Thymus (tissue), 11 donors: ENCODE measurements at regions not wholly inside any gene's neighbourhood (a gene's known extent, or its start where the extent isn't known, plus 50 kb on each side); places are given as distances from the start of the nearest gene placed in this dataset.
"Not testable (repeated sequence)": the region's sequence is repeated elsewhere in the genome, so short reads cannot be mapped to it uniquely, and the experiment has no call there.

Experiments used
- DNase-seq, 9 donors: peaks; one replicate each; pipeline ENCODE4 v3.0.0-alpha.2; 2013; ENCODE audit warnings: low spot score in 9 of 9, low read depth in 6 of 9, missing footprints in 1 of 9
- H3K27ac ChIP-seq, 2 donors: one replicate each; pipeline ENCODE4 v1.5.1; 2013; ENCODE audit warnings: control low read depth in 1 of 2, low read depth in 1 of 2, low read length in 1 of 2, mild to moderate bottlenecking in 1 of 2, moderate library complexity in 1 of 2
- H3K27me3 ChIP-seq, 2 donors: one replicate each; pipeline ENCODE4 v1.5.1; 2013; ENCODE audit warnings: low read length in 1 of 2; ENCODE audit not compliant: control insufficient read depth in 2 of 2, insufficient read depth in 1 of 2
- H3K36me3 ChIP-seq, 2 donors: one replicate each; pipeline ENCODE4 v1.5.1; 2013; ENCODE audit warnings: low read length in 1 of 2, mild to moderate bottlenecking in 1 of 2, moderate library complexity in 1 of 2; ENCODE audit not compliant: control insufficient read depth in 2 of 2, insufficient read depth in 2 of 2
- H3K4me1 ChIP-seq, 2 donors: one replicate each; pipeline ENCODE4 v1.5.1; 2013; ENCODE audit warnings: low read length in 2 of 2; ENCODE audit not compliant: control insufficient read depth in 2 of 2, insufficient read depth in 2 of 2
- H3K4me3 ChIP-seq, 2 donors: one replicate each; pipeline ENCODE4 v1.5.1; 2013; ENCODE audit warnings: low read length in 2 of 2, control low read depth in 1 of 2, mild to moderate bottlenecking in 1 of 2
- H3K9me3 ChIP-seq, 2 donors: one replicate each; pipeline ENCODE4 v1.5.1; 2013; ENCODE audit warnings: low read length in 1 of 2, mild to moderate bottlenecking in 1 of 2; ENCODE audit not compliant: control insufficient read depth in 2 of 2, insufficient read depth in 1 of 2
- WGBS: extraction: QIAGEN DNeasy Blood & Tissue Kit; methylation state at CpG from one replicate; pipeline ENCODE4 v1.1.7; 2013; 5-methylcytosine and 5-hydroxymethylcytosine counted together
- donor health status: healthy.

GRCh38 chr9:13032585-13032984 lies 246.9 kb downstream of the MPDZ start:
- Histone ChIP-seq H3K4me1 (no peaks in the 10 kb centered on the region), H3K27me3 (no peaks in the 10 kb centered on the region), H3K27ac (no peak overlapping the region), H3K36me3 (no peaks in the 10 kb centered on the region), H3K9me3 (no peaks in the 10 kb centered on the region), H3K4me3 (no peak overlapping the region)
- DNase-seq, result no peak
- WGBS, result 97% methylated on average over 8 of the region's 8 CpGs

DNA sequence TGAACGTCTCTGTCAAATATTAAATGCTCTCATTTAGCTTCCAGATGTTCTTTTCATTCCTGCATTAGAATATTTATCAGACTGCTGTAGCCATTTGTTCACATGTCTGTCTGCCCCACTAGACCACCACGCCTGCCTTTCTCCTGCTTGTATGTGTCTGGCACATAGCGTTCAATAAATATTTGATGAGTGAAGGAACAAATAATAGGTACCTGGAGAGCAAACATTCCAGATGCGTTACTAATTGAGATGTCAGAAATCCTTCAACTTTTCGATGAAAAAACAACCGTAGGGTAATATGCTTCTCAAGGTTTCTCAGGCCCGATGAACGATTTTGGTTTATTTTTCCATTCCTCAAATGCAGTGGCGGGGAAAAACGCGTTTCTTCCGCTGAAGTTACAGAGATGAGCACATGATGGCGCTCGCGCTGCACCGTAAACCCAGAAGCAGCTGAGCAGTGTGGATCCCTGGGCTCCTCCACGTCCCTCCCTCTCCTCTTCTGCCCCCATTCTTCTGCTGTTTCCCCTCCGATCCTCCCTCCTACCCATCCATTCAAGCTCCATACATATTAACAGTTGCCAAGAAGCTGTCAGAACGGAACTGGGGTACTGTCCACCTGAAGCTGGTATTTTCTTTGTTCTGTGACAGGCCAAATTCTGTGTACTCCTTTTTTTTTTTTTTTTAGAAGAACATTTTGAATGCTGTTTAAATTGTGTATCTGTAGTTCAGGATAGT lies 245.4 kb downstream of the MPDZ start:
- H3K9me3 ChIP-seq, result no peaks in the 10 kb centered on the region
- WGBS, result 19% methylated on average over 19 of the region's 19 CpGs
- H3K4me1 ChIP-seq, result no peaks in the 10 kb centered on the region
- H3K36me3 ChIP-seq, result no peaks in the 10 kb centered on the region
- no peak overlapping the region for H3K4me3 ChIP-seq
- H3K27me3 ChIP-seq, result no peaks in the 10 kb centered on the region
- peak in 4 of 9 donors; percentile 0 to 29 (median 12) for DNase-seq
- no peak overlapping the region for H3K27ac ChIP-seq

DNA sequence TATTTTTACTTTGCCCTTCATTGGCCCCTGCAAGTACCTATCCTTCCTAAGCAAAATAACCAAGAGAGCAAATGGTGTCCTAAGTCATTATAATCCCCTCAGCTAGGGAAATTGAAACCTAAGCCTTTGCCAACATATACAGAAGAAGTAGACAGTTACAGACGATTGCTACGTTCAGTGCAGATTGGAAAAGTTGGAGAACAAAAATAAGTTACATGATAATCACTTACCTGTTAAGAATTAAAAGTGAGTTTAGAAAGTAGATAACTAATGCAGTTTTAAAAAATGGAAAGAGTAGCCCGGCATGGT lies 244.8 kb downstream of the MPDZ start:
- Histone ChIP-seq H3K36me3 (no peaks in the 10 kb centered on the region), H3K4me3 (no peak overlapping the region), H3K27ac (no peak overlapping the region), H3K9me3 (no peaks in the 10 kb centered on the region), H3K27me3 (no peaks in the 10 kb centered on the region), H3K4me1 (no peaks in the 10 kb centered on the region)
- 75% methylated on average over 3 of the region's 3 CpGs for WGBS
- no peak for DNase-seq

DNA sequence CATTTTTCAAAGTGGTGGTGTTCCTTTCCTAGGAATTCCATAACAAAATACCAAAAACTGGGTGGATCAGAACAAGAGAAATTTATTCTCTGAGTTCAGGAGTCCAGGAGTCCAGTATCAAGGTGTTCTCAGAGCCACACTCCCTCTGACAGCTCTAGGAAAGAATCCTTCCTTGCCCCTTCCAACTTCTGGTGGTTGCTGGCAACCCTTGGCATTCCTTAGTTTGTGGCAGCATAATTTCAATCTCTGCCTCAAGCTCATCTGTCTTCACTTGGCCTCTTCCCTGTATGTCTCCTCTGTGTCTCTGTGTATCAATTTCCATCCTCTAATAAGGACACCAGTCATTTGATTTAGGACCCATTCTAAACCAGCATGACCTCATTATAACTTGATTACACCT lies 243.7 kb downstream of the MPDZ start:
- no peak for DNase-seq
- no peak overlapping the region for H3K27ac ChIP-seq
- H3K4me1 ChIP-seq, result no peaks in the 10 kb centered on the region
- no peak overlapping the region for H3K4me3 ChIP-seq
- H3K27me3 ChIP-seq, result no peaks in the 10 kb centered on the region
- no peaks in the 10 kb centered on the region for H3K36me3 ChIP-seq
- no peaks in the 10 kb centered on the region for H3K9me3 ChIP-seq

GRCh38 chr9:13037808-13038207 lies 241.7 kb downstream of the MPDZ start:
- H3K4me1 ChIP-seq, DNase-seq: not testable (repeated sequence)
- WGBS, result 93% methylated on average over 27 of the region's 27 CpGs

DNA sequence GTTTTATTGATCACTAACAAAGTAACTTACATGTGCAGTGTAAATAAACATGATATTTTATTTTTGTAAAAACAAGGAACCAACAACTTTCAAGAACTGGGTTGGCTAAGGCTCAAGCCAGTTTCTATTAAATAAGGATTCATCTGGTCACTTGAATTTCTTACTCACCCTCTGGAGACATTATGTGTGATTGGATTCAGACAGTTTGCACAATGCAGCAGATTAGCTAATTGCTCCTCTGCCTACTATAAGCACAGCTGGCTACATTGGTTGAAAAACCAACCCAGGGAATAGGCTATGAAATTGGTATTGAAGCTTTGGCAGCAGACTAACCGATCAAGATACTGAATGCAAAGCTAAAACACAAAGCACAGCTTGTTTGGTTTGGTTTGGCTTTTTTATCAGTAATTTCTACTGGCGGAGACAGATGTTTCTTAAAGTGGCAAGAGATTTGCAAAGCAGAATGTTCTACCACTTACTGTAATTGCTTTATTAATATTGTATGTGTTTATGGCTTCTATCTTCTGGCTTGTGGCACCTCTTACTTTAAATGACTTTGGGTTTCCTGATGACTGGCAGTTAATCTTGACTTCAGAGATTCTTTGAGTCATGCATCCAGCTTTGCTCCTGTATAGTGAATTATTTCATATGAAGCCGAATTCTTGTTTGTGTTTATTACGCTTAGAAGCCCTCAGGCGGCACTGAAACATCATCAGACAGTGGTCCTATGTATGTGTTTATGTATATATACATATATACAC lies 231.5 kb downstream of the MPDZ start:
- no peak for DNase-seq
- WGBS, result 95% methylated on average over 5 of the region's 5 CpGs
- Histone ChIP-seq H3K4me1 (no peaks in the 10 kb centered on the region), H3K27me3 (no peaks in the 10 kb centered on the region), H3K9me3 (no peaks in the 10 kb centered on the region), H3K27ac (no peak overlapping the region), H3K36me3 (no peaks in the 10 kb centered on the region), H3K4me3 (no peak overlapping the region)

More at GRCh38 chr9:13037808-13038207, 241.7 kb downstream of the MPDZ start:
- H3K36me3 ChIP-seq, H3K9me3 ChIP-seq, H3K27me3 ChIP-seq, H3K27ac ChIP-seq, H3K4me3 ChIP-seq: not testable (repeated sequence)

DNA sequence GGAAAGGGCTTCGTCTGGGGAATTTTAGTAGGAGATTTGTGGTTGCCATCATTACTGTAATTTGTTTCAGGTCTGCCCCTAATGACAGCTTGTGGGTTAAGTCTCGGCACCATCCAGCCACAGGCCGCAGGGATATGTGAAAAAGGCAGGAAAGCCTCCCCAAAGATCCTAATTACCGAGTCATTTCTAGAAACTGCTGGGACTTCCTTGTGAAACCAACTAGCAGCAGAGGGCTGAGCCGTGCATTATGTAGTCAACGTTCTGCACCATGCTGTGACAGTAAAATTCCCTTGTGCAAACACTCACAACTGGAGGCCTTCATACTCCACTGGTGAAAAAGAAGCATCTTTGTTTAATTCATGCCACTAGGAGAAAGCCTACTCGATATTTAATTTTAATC lies 230.3 kb downstream of the MPDZ start:
- WGBS, result 87% methylated on average over 7 of the region's 7 CpGs

GRCh38 chr9:13053504-13053903 lies 226.0 kb downstream of the MPDZ start:
- no peak for DNase-seq
- H3K4me1 ChIP-seq, result no peaks in the 10 kb centered on the region
- H3K36me3 ChIP-seq, result no peaks in the 10 kb centered on the region
- no peak overlapping the region for H3K4me3 ChIP-seq
- H3K27ac ChIP-seq, result no peak overlapping the region
- no peaks in the 10 kb centered on the region for H3K9me3 ChIP-seq
- H3K27me3 ChIP-seq, result no peaks in the 10 kb centered on the region
- 50% methylated on average over 2 of the region's 2 CpGs for WGBS

More for the DNA sequence above, 230.3 kb downstream of the MPDZ start:
- no peak for DNase-seq
- H3K36me3 ChIP-seq, result no peaks in the 10 kb centered on the region
- no peaks in the 10 kb centered on the region for H3K27me3 ChIP-seq
- H3K9me3 ChIP-seq, result no peaks in the 10 kb centered on the region
- H3K4me1 ChIP-seq, result no peaks in the 10 kb centered on the region
- H3K27ac ChIP-seq, result no peak overlapping the region
- H3K4me3 ChIP-seq, result no peak overlapping the region

GRCh38 chr9:13054389-13054788 lies 225.1 kb downstream of the MPDZ start:
- DNase-seq, result no peak
- Histone ChIP-seq H3K36me3 (no peaks in the 10 kb centered on the region), H3K27me3 (no peaks in the 10 kb centered on the region), H3K27ac (no peak overlapping the region), H3K4me1 (no peaks in the 10 kb centered on the region), H3K9me3 (no peaks in the 10 kb centered on the region), H3K4me3 (no peak overlapping the region)
- 82% methylated on average over 1 of the region's 1 CpG for WGBS
